SU-DHL-6 (cell line): ENCODE measurements at regions not wholly inside any gene's neighbourhood (a gene's known extent, or its start where the extent isn't known, plus 50 kb on each side); places are given as distances from the start of the nearest gene placed in this dataset.

Source experiments
- EZH2phosphoT487 ChIP-seq: fragments of 200-600 bp; sonication (generic), shearing (Covaris generic); conservative IDR thresholded peaks from 2 replicates; pipeline ENCODE4 v1.6.1; 2018; ENCODE audit warnings: mild to moderate bottlenecking, antibody characterized with exemption, low read length, moderate library complexity, mixed read lengths
- TF ChIP-seq, protein P1 (sequence below): fragments of 200-600 bp; sonication (generic); IDR thresholded peaks from one replicate; pipeline ENCODE4 v1.5.1; 2017; ENCODE audit warnings: antibody characterized with exemption, mild to moderate bottlenecking, low read length, moderate library complexity; ENCODE audit not compliant: insufficient read depth, poor library complexity, severe bottlenecking

DNA sequence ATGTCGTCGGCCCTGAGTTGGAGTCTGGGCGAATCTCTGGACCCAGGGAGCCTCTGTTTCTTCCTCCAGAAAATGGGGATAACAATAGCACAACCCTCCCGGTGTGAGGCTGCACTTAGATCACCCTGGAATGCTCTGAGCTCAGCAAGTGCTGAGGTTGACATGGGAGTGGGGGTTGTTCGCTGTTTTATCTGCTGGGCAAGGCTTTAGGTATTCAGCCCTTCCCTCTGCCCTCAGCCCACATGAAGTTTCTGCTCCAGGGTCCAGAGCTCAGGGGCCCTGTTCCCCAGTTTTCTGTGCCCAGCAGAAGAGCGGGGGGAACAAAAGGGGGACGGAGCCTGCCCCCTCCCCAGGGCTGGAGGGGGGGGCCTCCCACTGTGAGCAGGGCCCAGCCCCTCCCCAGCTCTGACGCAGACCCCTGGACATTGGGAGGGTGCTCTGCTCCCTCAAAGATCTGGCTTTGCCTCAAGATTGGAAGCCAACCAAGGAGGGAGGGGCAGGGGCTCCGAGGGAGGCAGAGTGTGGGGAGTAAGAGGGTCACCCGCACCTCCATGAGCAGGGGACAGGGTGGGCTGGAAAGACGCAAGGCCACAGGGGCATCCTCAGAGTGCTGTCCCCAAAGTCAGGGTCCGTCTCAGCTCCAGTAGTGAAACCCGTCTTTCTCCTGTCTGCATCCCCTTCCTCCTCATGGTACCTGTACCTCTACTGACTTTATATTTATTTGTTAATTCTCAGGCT lies 215.6 kb downstream of the C9orf50 start:
- TF ChIP-seq, protein P1, sequence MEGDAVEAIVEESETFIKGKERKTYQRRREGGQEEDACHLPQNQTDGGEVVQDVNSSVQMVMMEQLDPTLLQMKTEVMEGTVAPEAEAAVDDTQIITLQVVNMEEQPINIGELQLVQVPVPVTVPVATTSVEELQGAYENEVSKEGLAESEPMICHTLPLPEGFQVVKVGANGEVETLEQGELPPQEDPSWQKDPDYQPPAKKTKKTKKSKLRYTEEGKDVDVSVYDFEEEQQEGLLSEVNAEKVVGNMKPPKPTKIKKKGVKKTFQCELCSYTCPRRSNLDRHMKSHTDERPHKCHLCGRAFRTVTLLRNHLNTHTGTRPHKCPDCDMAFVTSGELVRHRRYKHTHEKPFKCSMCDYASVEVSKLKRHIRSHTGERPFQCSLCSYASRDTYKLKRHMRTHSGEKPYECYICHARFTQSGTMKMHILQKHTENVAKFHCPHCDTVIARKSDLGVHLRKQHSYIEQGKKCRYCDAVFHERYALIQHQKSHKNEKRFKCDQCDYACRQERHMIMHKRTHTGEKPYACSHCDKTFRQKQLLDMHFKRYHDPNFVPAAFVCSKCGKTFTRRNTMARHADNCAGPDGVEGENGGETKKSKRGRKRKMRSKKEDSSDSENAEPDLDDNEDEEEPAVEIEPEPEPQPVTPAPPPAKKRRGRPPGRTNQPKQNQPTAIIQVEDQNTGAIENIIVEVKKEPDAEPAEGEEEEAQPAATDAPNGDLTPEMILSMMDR = no peak
- no peak for TF ChIP-seq EZH2phosphoT487
